ENCODE measurements at regions not wholly inside any gene's neighbourhood (a gene's known extent, or its start where the extent isn't known, plus 50 kb on each side); places are given as distances from the start of the nearest gene placed in this dataset.

GRCh38 chr3:43210049-43211027, 76.0 kb upstream of the SNRK start:
- DNase-seq (ENCODE audit: low read depth in 2 of 3, low spot score in 2 of 3) = no peak

- no peak for DNase-seq (ENCODE audit: low read depth in 2 of 3, low spot score in 2 of 3)
Observed at GRCh38 chr3:43207628-43208085, 78.7 kb upstream of the SNRK start.

- no peak for DNase-seq (ENCODE audit: low read depth in 2 of 3, low spot score in 2 of 3)
Observed at GRCh38 chr3:43206632-43207031, 79.7 kb upstream of the SNRK start.

DNA sequence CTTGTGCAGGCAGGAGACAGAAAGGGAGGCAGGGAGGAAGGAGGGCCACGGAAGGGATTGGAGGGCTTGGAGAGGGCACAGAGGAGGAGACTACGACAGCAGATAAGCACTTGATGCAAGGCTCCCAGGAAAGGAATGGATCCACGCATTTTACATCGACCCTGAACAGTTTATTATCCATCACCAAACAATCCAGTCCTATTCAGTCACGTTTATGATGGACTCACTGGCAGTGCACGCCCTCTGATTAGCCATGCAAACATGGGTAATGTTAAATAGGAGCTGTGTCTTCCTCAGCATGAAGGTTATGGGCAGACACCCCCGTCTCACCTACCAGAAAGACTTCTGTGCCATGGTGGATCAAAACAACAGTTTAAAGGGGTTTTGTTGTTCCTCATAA, 80.2 kb upstream of the SNRK start:
- DNase-seq (ENCODE audit: low read depth in 2 of 3, low spot score in 2 of 3) = no peak

DNA sequence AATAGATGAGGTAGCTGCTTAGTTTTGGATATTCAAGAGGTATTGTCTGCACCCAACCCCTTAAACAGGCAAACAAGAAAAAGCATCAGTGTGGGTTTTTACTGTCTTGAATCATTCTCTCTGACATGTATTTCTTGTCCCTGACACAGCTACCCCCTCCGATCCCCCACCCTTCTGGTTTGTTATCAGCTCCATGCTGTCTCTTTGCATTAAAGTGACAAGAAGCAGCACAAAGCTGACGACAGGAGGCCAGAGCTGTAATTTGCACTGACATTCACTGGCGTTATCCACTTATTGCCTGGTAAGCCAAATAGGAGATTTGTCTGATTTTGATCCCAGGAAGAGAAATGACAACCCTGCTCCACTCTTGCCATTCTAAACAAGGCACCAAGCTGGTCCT, 83.3 kb upstream of the SNRK start:
- no peak for DNase-seq (ENCODE audit: low read depth in 2 of 3, low spot score in 2 of 3)

- DNase-seq (ENCODE audit: low read depth in 2 of 3, low spot score in 2 of 3) = no peak
Observed at GRCh38 chr3:43201581-43201980, 84.8 kb upstream of the SNRK start.

DNA sequence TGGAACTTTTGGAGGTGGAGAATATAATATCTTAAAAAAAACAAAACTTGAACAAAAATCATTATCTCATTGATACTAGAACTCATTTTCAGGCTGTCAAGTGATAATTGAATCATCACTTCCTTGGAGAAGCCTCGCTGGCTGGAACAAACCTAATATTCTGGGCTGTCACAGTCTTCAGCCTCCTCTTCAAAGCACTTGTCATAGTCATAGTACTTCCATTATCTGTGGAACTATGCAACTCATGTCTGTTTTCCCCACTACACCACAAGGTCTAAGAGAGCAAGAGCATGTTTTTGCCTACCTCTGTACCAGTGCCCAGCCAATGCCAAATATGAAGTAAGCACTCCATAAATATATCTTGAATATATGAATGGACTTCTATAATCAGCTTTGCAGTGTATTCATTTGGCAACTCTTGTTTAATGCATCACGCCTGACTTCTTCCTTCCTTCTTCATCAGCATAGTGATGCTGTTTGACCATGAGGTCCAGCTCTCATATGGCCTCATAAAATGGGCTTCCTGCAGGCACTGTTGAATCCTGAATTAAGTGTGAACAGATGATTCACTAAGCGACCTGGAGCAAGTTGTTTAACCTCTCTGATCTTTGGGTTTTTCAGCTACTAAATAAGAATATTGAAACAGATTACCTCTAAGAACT, 86.6 kb upstream of the SNRK start:
- DNase-seq (ENCODE audit: low read depth in 2 of 3, low spot score in 2 of 3) = no peak

- no peak for DNase-seq (ENCODE audit: low read depth in 2 of 3, low spot score in 2 of 3)
Observed at GRCh38 chr3:43198791-43199644, 87.3 kb upstream of the SNRK start.

GRCh38 chr3:43198301-43198700, 88.0 kb upstream of the SNRK start:
- no peak for DNase-seq (ENCODE audit: low read depth in 2 of 3, low spot score in 2 of 3)

DNA sequence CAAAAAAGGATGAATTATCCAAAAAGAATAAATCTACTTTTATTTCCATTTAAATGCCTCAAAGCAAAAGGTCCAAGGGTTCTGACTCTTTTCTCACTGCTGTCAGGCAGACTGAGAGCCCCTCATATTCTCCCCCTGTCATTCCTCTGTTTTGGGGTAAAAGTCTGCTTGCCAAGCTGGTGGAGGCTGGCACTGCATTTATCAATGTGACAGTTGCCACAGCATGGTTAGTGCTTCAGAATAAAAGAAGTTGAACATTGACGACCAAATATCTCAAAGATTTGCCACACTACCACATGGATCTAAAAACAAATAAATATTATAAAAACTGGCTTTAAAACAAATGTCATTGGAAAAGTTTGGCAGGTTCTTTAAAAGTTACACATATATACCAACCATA, 89.2 kb upstream of the SNRK start:
- no peak for DNase-seq (ENCODE audit: low read depth in 2 of 3, low spot score in 2 of 3)

DNA sequence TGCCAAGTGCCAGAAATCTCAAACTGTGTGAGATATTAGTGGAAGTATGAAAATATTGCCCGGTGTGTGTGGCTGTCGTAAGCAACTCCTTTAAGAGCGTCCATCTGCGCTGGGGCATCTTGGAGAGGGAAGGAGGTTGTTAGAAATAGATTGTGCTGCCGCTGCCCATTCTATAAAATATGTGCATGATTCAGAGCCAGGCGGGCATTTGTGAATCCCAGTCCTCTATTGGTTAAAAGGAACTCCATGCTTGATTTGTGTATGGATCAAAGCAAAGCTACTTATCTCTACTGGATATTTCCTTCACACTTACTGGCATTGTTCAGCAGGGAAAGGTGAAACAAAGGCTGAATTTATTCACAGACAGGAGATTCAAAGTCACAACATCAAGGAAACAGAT, 89.6 kb upstream of the SNRK start:
- no peak for DNase-seq (ENCODE audit: low read depth in 2 of 3, low spot score in 2 of 3)

- no peak for DNase-seq (ENCODE audit: low read depth in 2 of 3, low spot score in 2 of 3)
Observed at GRCh38 chr3:43195115-43195498, 89.2 kb upstream of the POMGNT2 start.

DNA sequence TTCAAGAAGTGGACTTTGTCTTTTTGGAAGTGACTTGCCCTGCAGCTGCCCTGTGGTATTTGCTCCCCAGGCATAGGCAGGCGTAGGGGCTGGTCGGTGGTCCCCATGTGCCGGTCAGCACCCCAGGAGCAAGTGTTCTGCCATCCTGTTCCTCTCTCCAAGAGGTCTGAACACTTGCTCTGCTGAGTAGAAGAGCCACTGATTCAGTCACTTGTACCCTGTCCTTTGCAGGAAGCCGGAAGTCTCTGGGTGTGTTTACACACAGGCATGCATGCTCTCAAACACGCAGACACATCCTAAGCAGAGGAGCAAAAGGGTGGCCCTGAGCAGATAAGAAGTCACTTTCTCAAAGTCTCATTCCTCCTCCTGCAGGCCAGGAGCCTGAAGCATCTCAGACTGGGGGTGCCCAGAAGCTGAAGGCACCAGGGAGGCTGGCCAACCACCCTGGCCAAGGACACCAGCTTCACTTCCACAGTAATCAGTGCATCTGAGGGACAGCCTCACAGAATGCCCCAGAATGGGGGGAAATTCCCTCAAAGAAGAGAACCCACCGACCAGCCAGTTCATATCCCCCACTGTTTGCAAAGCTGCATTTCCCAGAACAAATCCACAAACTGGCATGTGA, 88.7 kb upstream of the POMGNT2 start:
- no peak for DNase-seq (ENCODE audit: low read depth in 2 of 3, low spot score in 2 of 3)

DNA sequence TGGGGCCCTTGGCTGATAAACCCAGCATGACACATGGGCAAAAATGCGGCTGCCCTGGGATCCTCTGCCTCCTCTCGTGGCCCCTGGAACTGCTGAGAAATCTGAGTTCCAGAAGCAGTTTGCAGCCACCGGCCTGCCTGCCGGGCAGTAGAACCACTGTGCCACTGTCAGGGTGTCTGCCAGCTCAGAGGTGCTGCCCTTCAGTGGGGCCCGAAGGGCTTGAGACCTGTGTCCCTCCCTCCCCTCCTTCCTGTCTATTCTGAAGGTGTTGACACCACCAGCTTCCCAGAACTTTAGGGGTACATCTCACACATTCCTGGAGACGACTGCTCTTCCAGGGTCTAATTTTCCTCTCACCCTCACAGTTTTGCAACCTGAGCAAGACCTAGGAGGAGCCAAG, 88.2 kb upstream of the POMGNT2 start:
- DNase-seq (ENCODE audit: low read depth in 2 of 3, low spot score in 2 of 3) = no peak

DNA sequence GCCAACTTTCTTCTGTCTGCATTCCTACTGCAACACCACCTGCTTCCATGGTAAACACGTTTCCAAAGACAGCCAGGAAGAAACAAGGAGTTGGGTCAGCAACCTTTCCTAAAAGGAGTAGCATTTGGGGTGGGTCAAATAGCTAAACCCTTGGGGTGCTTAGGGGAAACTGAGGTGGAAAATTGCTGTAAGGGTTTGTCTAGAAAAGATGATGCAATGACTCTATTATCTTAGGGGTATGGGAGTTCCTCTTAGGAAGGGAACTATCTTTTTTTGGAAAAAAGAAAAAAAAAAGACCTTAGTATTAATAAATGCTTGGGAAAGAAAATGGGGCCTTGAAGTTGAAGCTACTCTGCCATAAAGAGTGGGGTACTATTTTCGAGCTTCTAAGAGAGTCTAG, 86.1 kb upstream of the POMGNT2 start:
- DNase-seq (ENCODE audit: low read depth in 2 of 3, low spot score in 2 of 3) = no peak

DNA sequence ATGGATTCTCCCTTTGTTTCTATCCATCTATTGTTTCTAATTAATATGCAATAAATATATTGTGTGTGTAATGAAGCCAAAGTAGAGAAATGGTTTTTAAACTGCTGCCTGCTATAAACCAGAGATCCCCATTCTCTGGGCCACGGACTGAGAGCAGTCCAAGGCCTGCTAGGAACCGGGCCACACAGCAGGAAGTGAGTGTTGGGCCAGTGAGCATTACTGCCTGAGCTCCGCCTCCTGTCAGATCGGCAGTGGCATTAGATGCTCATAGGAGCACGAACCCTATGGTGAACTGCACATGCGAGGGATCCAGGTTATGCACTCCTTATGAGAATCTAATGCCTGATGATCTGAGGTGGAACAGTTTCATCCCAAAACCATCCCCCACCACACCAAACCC, 85.2 kb upstream of the POMGNT2 start:
- no peak for DNase-seq (ENCODE audit: low read depth in 2 of 3, low spot score in 2 of 3)

DNA sequence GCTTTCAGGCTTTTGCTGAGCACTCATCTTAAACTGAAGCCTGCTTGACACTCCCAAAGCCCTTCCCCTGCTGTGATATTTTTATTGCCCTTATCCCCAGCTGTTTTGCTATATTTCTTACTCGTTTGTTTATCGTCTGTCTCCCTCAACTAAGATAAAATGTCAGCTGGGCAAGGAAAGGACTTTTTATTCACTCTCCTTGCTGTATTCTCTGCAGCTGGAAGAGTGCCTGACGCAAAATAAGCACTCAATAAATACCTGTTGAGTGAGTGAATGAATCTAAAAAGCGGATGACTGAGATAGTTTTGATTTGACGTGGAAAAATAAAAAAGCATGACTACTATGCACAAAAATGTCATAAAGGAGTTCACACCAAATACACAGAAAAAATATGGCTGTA, 84.8 kb upstream of the POMGNT2 start:
- no peak for DNase-seq (ENCODE audit: low read depth in 2 of 3, low spot score in 2 of 3)

DNA sequence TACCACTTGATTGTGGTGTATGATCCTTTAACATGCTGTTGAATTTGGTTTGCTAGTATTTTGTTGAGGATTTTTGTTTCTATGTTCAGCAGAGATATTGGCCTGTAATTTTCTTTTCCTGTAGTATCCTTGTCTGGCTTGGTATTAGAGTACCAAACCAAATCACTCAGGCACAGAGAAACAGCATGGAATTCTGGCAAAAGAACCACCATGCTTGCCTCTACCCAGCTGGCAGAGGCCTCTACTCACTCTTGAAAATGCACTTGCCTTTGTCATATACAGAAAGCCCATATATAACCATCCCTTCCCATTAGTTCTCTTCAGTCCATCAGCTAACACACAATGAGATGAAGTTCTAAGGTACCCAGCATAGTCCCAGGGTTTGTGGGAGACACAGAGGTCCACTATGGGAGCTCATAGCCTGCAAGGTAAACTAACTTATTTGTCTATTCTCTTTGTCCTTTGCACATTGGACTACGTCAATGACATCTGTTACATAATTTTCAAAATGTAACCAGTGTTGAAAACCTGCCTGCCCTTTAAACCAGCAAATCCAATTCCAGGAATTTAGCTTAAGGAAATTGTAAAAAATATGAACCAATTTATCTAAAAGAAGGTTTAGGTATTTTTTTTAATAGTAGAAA, 82.1 kb upstream of the POMGNT2 start:
- DNase-seq (ENCODE audit: low read depth in 2 of 3, low spot score in 2 of 3) = no peak

GRCh38 chr3:43185983-43186314, 80.1 kb upstream of the POMGNT2 start:
- no peak for DNase-seq (ENCODE audit: low read depth in 2 of 3, low spot score in 2 of 3)

DNA sequence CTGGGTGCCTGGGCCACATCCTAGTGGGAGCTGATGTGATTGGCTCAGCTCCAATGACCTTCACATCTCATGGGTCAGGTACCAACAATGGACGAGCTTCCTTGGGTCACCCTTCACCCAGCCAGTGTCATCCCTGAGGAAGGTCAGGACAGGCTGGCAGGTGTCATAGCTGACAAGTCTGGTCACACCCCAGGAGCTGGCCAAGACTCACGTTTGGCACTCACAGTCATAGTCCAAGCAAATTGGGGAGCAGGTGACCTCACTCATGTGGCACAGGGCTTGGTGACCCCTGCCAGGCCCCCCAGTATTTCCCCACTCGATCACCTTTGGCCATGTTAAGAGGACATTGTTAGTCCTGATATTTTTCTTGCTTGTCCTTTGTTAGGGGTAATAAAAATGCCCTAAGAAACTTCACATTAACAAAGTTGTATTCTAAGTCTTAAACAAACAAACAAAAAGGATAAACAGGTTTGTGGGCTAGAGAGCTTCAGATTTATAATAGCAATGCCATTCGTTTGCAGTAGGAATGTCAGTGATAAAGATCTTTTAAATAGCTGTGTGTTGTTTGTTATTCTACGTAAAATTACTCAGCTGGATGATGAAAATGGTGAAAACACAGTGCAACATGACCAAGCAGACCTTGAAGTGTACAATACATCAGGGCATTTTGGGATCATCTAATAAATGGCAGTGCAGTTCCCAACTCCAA, 79.5 kb upstream of the POMGNT2 start:
- DNase-seq (ENCODE audit: low read depth in 2 of 3, low spot score in 2 of 3) = no peak

All from activated CD8-positive, alpha-beta memory T cell treated with anti-CD3 and anti-CD28 coated beads for 48 hours (primary cell).